ENCODE measurements at regions not wholly inside any gene's neighbourhood (a gene's known extent, or its start where the extent isn't known, plus 50 kb on each side); places are given as distances from the start of the nearest gene placed in this dataset.
"Not testable (repeated sequence)": the region's sequence is repeated elsewhere in the genome, so short reads cannot be mapped to it uniquely, and the experiment has no call there.

DNA sequence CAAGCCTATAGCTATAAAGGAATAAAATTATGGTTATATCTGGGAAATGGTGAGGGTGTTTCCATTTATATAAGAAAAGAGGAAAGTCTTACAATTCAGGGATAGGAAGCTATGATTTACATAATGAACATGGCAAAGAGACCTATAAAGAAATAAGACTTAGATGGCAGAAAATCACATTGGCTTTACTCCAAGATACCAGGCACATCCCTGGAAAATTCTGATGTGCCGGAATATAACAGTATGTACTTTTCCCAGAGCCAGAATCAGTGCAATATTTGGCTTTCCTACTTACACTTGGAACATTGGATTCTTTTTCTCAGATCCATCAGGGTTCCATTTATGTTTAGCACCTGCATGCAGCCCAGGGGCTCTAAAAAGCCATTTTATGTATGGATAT, 357.8 kb downstream of the CETN3 start:
- peaks cover 16% of the 10 kb centered on the region for H3K4me1 ChIP-seq (ENCODE audit: insufficient read depth, low read length)
- H3K4me2 ChIP-seq (ENCODE audit: low read length), result no peak overlapping the region
- no peak overlapping the region for H3K9ac ChIP-seq (ENCODE audit: low read length)
- DNase-seq (ENCODE audit: low read depth) (no peak), FAIRE-seq (no peak)
- Mint-ChIP-seq H3K27me3 (ENCODE audit: low read depth, unreplicated experiment) (no peaks in the 10 kb centered on the region), H3K4me1 (ENCODE audit: low read depth, unreplicated experiment) (peaks cover 24% of the 10 kb centered on the region), H3K36me3 (ENCODE audit: low read depth, unreplicated experiment) (no peaks in the 10 kb centered on the region), H3K9me3 (ENCODE audit: unreplicated experiment) (peaks cover 6% of the 10 kb centered on the region), H3K4me3 (ENCODE audit: unreplicated experiment) (no peak overlapping the region), H3K27ac (ENCODE audit: unreplicated experiment) (no peak overlapping the region)
- no peak overlapping the region for H2AFZ ChIP-seq (ENCODE audit: low read depth, low read length)
- no peak overlapping the region for H3K27ac ChIP-seq (ENCODE audit: low read depth, low read length)
- no peaks in the 10 kb centered on the region for H3K9me3 ChIP-seq (ENCODE audit: insufficient read depth, low read depth, low read length)
- TF ChIP-seq, protein P1, sequence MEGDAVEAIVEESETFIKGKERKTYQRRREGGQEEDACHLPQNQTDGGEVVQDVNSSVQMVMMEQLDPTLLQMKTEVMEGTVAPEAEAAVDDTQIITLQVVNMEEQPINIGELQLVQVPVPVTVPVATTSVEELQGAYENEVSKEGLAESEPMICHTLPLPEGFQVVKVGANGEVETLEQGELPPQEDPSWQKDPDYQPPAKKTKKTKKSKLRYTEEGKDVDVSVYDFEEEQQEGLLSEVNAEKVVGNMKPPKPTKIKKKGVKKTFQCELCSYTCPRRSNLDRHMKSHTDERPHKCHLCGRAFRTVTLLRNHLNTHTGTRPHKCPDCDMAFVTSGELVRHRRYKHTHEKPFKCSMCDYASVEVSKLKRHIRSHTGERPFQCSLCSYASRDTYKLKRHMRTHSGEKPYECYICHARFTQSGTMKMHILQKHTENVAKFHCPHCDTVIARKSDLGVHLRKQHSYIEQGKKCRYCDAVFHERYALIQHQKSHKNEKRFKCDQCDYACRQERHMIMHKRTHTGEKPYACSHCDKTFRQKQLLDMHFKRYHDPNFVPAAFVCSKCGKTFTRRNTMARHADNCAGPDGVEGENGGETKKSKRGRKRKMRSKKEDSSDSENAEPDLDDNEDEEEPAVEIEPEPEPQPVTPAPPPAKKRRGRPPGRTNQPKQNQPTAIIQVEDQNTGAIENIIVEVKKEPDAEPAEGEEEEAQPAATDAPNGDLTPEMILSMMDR (IDR thresholded peaks at IDR 0.05; ENCODE audit: insufficient read depth, low read depth, low read length), result no peak
- TF ChIP-seq EZH2 (IDR thresholded peaks at IDR 0.05; ENCODE audit: insufficient read depth, low read length), result no peak
- no peaks in the 10 kb centered on the region for H3K27me3 ChIP-seq (ENCODE audit: insufficient read depth, low read length)
- H3K79me2 ChIP-seq (ENCODE audit: insufficient read depth, low read length), result no peaks in the 10 kb centered on the region
- no peak overlapping the region for H3K4me3 ChIP-seq (ENCODE audit: insufficient read depth, low read depth, low read length)
- no peaks in the 10 kb centered on the region for H3K36me3 ChIP-seq (ENCODE audit: insufficient read depth, low read length)
- H4K20me1 ChIP-seq (ENCODE audit: insufficient read depth, low read length), result no peaks in the 10 kb centered on the region

DNA sequence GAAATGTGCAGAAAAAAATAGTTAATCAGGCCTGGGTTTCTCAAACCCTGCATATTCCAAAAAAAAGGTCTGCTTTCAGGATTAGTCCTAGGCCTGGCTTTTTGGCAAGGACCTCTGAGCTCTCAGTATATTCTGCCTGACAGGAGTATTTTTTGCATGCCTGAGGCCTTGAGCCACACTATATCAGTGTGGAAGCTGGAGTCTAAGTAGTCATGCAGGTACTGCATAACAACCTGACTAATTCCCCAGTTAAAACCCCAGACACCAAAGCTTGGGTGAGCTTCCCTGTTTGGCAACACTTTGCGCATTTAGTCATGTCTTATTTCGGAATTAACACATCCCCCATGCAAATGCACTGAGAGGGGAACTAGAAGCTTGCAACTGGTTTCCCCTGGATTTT, 359.5 kb downstream of the CETN3 start:
- TF ChIP-seq, protein P1 (IDR thresholded peaks at IDR 0.05; ENCODE audit: insufficient read depth, low read depth, low read length), result no peak
- TF ChIP-seq EZH2 (IDR thresholded peaks at IDR 0.05; ENCODE audit: insufficient read depth, low read length), result no peak
- Histone ChIP-seq H3K9me3 (ENCODE audit: insufficient read depth, low read depth, low read length) (no peaks in the 10 kb centered on the region), H3K9ac (ENCODE audit: low read length) (no peak overlapping the region), H3K79me2 (ENCODE audit: insufficient read depth, low read length) (no peaks in the 10 kb centered on the region), H3K36me3 (ENCODE audit: insufficient read depth, low read length) (no peaks in the 10 kb centered on the region), H4K20me1 (ENCODE audit: insufficient read depth, low read length) (no peaks in the 10 kb centered on the region), H3K27ac (ENCODE audit: low read depth, low read length) (no peak overlapping the region), H2AFZ (ENCODE audit: low read depth, low read length) (no peak overlapping the region), H3K4me3 (ENCODE audit: insufficient read depth, low read depth, low read length) (no peak overlapping the region), H3K27me3 (ENCODE audit: insufficient read depth, low read length) (no peaks in the 10 kb centered on the region), H3K4me1 (ENCODE audit: insufficient read depth, low read length) (peaks cover under 1% of the 10 kb centered on the region), H3K4me2 (ENCODE audit: low read length) (no peak overlapping the region)
- DNase-seq (ENCODE audit: low read depth) (no peak), FAIRE-seq (no peak)
- Mint-ChIP-seq H3K9me3 (ENCODE audit: unreplicated experiment) (peaks cover 9% of the 10 kb centered on the region), H3K27ac (ENCODE audit: unreplicated experiment) (no peak overlapping the region), H3K4me1 (ENCODE audit: low read depth, unreplicated experiment) (peaks cover 9% of the 10 kb centered on the region), H3K27me3 (ENCODE audit: low read depth, unreplicated experiment) (no peaks in the 10 kb centered on the region), H3K36me3 (ENCODE audit: low read depth, unreplicated experiment) (no peaks in the 10 kb centered on the region), H3K4me3 (ENCODE audit: unreplicated experiment) (no peak overlapping the region)

DNA sequence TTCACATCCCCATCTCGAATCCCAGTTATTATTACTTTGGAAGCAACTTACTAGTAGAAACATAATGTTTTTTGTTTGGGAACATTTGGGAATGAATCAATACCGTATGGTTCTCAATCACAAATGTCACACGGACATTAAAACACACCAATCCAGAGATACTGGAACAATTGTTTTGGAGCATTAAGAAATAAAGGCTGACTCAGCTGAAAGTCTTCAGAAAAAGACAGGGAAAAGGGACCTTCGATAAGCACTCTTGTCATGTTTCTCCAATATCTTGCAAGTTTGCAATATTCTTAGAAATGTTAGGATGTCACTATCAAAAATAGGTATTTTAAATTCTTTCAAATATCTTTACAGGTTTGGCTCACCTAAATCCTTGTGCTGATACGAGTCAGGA, 362.4 kb downstream of the CETN3 start:
- Histone ChIP-seq H3K9me3 (ENCODE audit: insufficient read depth, low read depth, low read length) (no peaks in the 10 kb centered on the region), H3K27ac (ENCODE audit: low read depth, low read length) (no peak overlapping the region), H3K36me3 (ENCODE audit: insufficient read depth, low read length) (no peaks in the 10 kb centered on the region), H3K79me2 (ENCODE audit: insufficient read depth, low read length) (no peaks in the 10 kb centered on the region), H3K9ac (ENCODE audit: low read length) (no peak overlapping the region), H2AFZ (ENCODE audit: low read depth, low read length) (no peak overlapping the region), H3K4me3 (ENCODE audit: insufficient read depth, low read depth, low read length) (no peak overlapping the region), H3K27me3 (ENCODE audit: insufficient read depth, low read length) (no peaks in the 10 kb centered on the region), H4K20me1 (ENCODE audit: insufficient read depth, low read length) (no peaks in the 10 kb centered on the region), H3K4me1 (ENCODE audit: insufficient read depth, low read length) (no peaks in the 10 kb centered on the region), H3K4me2 (ENCODE audit: low read length) (no peak overlapping the region)
- no peaks in the 10 kb centered on the region for H3K4me1 Mint-ChIP-seq (ENCODE audit: low read depth, unreplicated experiment)
- H3K27me3 Mint-ChIP-seq (ENCODE audit: low read depth, unreplicated experiment), result no peaks in the 10 kb centered on the region
- H3K4me3 Mint-ChIP-seq (ENCODE audit: unreplicated experiment), result no peak overlapping the region
- peaks cover 10% of the 10 kb centered on the region for H3K9me3 Mint-ChIP-seq (ENCODE audit: unreplicated experiment)
- H3K27ac Mint-ChIP-seq (ENCODE audit: unreplicated experiment), result no peak overlapping the region
- no peak for TF ChIP-seq EZH2 (IDR thresholded peaks at IDR 0.05; ENCODE audit: insufficient read depth, low read length)
- TF ChIP-seq, protein P1 (IDR thresholded peaks at IDR 0.05; ENCODE audit: insufficient read depth, low read depth, low read length), result no peak
- FAIRE-seq, result no peak
- DNase-seq (ENCODE audit: low read depth), result no peak
- H3K36me3 Mint-ChIP-seq (ENCODE audit: low read depth, unreplicated experiment), result no peaks in the 10 kb centered on the region

DNA sequence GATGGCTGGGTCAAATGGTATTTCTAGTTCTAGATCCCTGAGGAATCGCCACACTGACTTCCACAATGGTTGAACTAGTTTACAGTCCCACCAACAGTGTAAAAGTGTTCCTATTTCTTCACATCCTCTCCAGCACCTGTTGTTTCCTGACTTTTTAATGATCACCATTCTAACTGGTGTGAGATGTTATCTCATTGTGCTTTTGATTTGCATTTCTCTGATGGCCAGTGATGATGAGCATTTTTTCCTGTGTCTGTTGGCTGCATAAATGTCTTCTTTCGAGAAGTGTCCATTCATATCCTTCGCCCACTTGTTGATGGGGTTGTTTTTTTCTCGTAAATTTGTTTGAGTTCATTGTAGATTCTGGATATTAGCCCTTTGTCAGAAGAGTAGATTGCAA, 369.5 kb downstream of the CETN3 start:
- not testable (repeated sequence) for H4K20me1 ChIP-seq (ENCODE audit: insufficient read depth, low read length); H3K4me1 ChIP-seq (ENCODE audit: insufficient read depth, low read length); H2AFZ ChIP-seq (ENCODE audit: low read depth, low read length); H3K4me2 ChIP-seq (ENCODE audit: low read length); H3K4me1 Mint-ChIP-seq (ENCODE audit: low read depth, unreplicated experiment); H3K9ac ChIP-seq (ENCODE audit: low read length); H3K27me3 ChIP-seq (ENCODE audit: insufficient read depth, low read length); DNase-seq (ENCODE audit: low read depth); H3K9me3 ChIP-seq (ENCODE audit: insufficient read depth, low read depth, low read length); FAIRE-seq; H3K79me2 ChIP-seq (ENCODE audit: insufficient read depth, low read length); H3K4me3 ChIP-seq (ENCODE audit: insufficient read depth, low read depth, low read length); H3K27ac Mint-ChIP-seq (ENCODE audit: unreplicated experiment); H3K36me3 Mint-ChIP-seq (ENCODE audit: low read depth, unreplicated experiment); H3K27ac ChIP-seq (ENCODE audit: low read depth, low read length); H3K36me3 ChIP-seq (ENCODE audit: insufficient read depth, low read length); H3K4me3 Mint-ChIP-seq (ENCODE audit: unreplicated experiment); H3K27me3 Mint-ChIP-seq (ENCODE audit: low read depth, unreplicated experiment)
- peaks cover 17% of the 10 kb centered on the region for H3K9me3 Mint-ChIP-seq (ENCODE audit: unreplicated experiment)
